Gastrocnemius medialis (tissue), 4 donors: ENCODE measurements at regions not wholly inside any gene's neighbourhood (a gene's known extent, or its start where the extent isn't known, plus 50 kb on each side); places are given as distances from the start of the nearest gene placed in this dataset.

ENCODE experiments used
- POLR2A ChIP-seq, 2 donors: fragments of 450-650 bp; IDR thresholded peaks; one replicate each; pipeline ENCODE4 v1.6.1; 2017; ENCODE audit warnings: antibody characterized with exemption in 2 of 2, mild to moderate bottlenecking in 2 of 2, moderate library complexity in 2 of 2
- TF ChIP-seq, protein P1 (sequence below), 5 experiments: fragments of 450-650 bp in 3 of 5; fragments of 200-600 bp in 2 of 5; sonication (generic) in 2 of 5; IDR thresholded peaks in 4 of 5; conservative IDR thresholded peaks in 1 of 5; 1 replicate in 4 of 5; 2 replicates in 1 of 5; pipeline ENCODE4 v1.5.1; 2016 to 2019; ENCODE audit warnings: antibody characterized with exemption in 5 of 5, mild to moderate bottlenecking in 3 of 5, moderate library complexity in 3 of 5

- no peak for TF ChIP-seq POLR2A (IDR thresholded peaks at IDR 0.05)
- TF ChIP-seq, protein P1, sequence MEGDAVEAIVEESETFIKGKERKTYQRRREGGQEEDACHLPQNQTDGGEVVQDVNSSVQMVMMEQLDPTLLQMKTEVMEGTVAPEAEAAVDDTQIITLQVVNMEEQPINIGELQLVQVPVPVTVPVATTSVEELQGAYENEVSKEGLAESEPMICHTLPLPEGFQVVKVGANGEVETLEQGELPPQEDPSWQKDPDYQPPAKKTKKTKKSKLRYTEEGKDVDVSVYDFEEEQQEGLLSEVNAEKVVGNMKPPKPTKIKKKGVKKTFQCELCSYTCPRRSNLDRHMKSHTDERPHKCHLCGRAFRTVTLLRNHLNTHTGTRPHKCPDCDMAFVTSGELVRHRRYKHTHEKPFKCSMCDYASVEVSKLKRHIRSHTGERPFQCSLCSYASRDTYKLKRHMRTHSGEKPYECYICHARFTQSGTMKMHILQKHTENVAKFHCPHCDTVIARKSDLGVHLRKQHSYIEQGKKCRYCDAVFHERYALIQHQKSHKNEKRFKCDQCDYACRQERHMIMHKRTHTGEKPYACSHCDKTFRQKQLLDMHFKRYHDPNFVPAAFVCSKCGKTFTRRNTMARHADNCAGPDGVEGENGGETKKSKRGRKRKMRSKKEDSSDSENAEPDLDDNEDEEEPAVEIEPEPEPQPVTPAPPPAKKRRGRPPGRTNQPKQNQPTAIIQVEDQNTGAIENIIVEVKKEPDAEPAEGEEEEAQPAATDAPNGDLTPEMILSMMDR (IDR thresholded peaks at IDR 0.05 in 4 of 5, conservative IDR thresholded peaks at IDR 0.05 in 1 of 5), result no peak
Measured at GRCh38 chr2:145558617-145559350, 1038.9 kb upstream of the ZEB2 start.
